Liver (tissue), 8 donors: ENCODE measurements at regions not wholly inside any gene's neighbourhood (a gene's known extent, or its start where the extent isn't known, plus 50 kb on each side); places are given as distances from the start of the nearest gene placed in this dataset.

Source experiments
- DNase-seq: peaks from one replicate; pipeline ENCODE4 v3.0.0-alpha.2; 2017; ENCODE audit warnings: low spot score
- H3K27ac ChIP-seq, 2 donors: one replicate each; pipeline ENCODE4 v1.7.0; 2013; ENCODE audit warnings: inconsistent platforms in 2 of 2, low read length in 2 of 2, control low read depth in 1 of 2, low read depth in 1 of 2, mild to moderate bottlenecking in 1 of 2
- H3K27me3 ChIP-seq, 4 donors: one replicate each; pipeline versions ENCODE4 v1.6.1 to v1.7.0; 2013; ENCODE audit warnings: low read length in 3 of 4, inconsistent platforms in 1 of 4, mild to moderate bottlenecking in 1 of 4, moderate library complexity in 1 of 4; ENCODE audit not compliant: control insufficient read depth in 4 of 4, insufficient read depth in 4 of 4
- H3K36me3 ChIP-seq, 4 donors: one replicate each; pipeline versions ENCODE4 v1.6.1 to v1.7.0; 2013; ENCODE audit warnings: low read length in 3 of 4, mild to moderate bottlenecking in 3 of 4, low read depth in 1 of 4, moderate library complexity in 1 of 4; ENCODE audit not compliant: control insufficient read depth in 4 of 4, insufficient read depth in 3 of 4
- H3K4me1 ChIP-seq, 4 donors: one replicate each; pipeline versions ENCODE4 v1.6.1 to v1.7.0; 2013; ENCODE audit warnings: low read length in 3 of 4, mild to moderate bottlenecking in 3 of 4, moderate library complexity in 1 of 4; ENCODE audit not compliant: control insufficient read depth in 4 of 4, insufficient read depth in 4 of 4
- H3K4me3 ChIP-seq, 3 donors: one replicate each; pipeline versions ENCODE4 v1.6.1 to v1.7.0; 2013; ENCODE audit warnings: low read length in 3 of 3, control low read depth in 1 of 3, low read depth in 1 of 3, mild to moderate bottlenecking in 1 of 3
- H3K9ac ChIP-seq, 2 donors: one replicate each; pipeline ENCODE4 v1.7.0; 2013; ENCODE audit warnings: low read length in 2 of 2, mild to moderate bottlenecking in 2 of 2, moderate library complexity in 2 of 2, control low read depth in 1 of 2, low read depth in 1 of 2
- H3K9me3 ChIP-seq, 4 donors: one replicate each; pipeline versions ENCODE4 v1.6.1 to v1.7.0; 2013; ENCODE audit warnings: low read length in 3 of 4; ENCODE audit not compliant: control insufficient read depth in 4 of 4
- EGR1 ChIP-seq, 2 donors: IDR thresholded peaks; 2 replicates each; pipeline ENCODE4 v1.6.1; 2016 to 2018; ENCODE audit warnings: antibody characterized with exemption in 2 of 2, low read depth in 2 of 2
- FOXA1 ChIP-seq: IDR thresholded peaks from 2 replicates; pipeline ENCODE4 v1.6.1; 2016; ENCODE audit warnings: antibody characterized with exemption
- FOXA2 ChIP-seq: IDR thresholded peaks from 2 replicates; pipeline ENCODE4 v1.6.1; 2016; ENCODE audit warnings: antibody characterized with exemption
- GABPA ChIP-seq, 2 donors: IDR thresholded peaks in 1 of 2; conservative IDR thresholded peaks in 1 of 2; 2 replicates each; pipeline ENCODE4 v1.6.1; 2016; ENCODE audit warnings: antibody characterized with exemption in 2 of 2, mild to moderate bottlenecking in 1 of 2, moderate library complexity in 1 of 2
- JUND ChIP-seq, 2 donors: IDR thresholded peaks; 2 replicates each; pipeline ENCODE4 v1.6.1; 2016; ENCODE audit warnings: antibody characterized with exemption in 2 of 2
- NR2F2 ChIP-seq: IDR thresholded peaks from 2 replicates; pipeline ENCODE4 v1.6.1; 2016; ENCODE audit warnings: antibody characterized with exemption
- RXRA ChIP-seq, 2 donors: IDR thresholded peaks; 2 replicates each; pipeline ENCODE4 v1.6.1; 2017 to 2018; ENCODE audit warnings: antibody characterized with exemption in 2 of 2, mild to moderate bottlenecking in 1 of 2
- SP1 ChIP-seq: IDR thresholded peaks from 2 replicates; pipeline ENCODE4 v1.6.1; 2018; ENCODE audit warnings: antibody characterized with exemption, mild to moderate bottlenecking
- TAF1 ChIP-seq: conservative IDR thresholded peaks from 2 replicates; pipeline ENCODE4 v1.6.1; 2016; ENCODE audit warnings: antibody characterized with exemption, mild to moderate bottlenecking
- YY1 ChIP-seq: IDR thresholded peaks from 2 replicates; pipeline ENCODE4 v1.6.1; 2016; ENCODE audit warnings: antibody characterized with exemption, mild to moderate bottlenecking
- WGBS: extraction: QIAGEN DNeasy Blood & Tissue Kit; methylation state at CpG from one replicate; pipeline ENCODE4 v1.1.7; 2013; 5-methylcytosine and 5-hydroxymethylcytosine counted together
- TF ChIP-seq, protein P1 (sequence below): fragments of 150-350 bp; IDR thresholded peaks from 2 replicates; pipeline ENCODE4 v1.5.1; 2017; ENCODE audit warnings: improper control_type of control experiment, low read depth, low read length; ENCODE audit not compliant: missing input control
- TF ChIP-seq, protein P2 (sequence below): IDR thresholded peaks from 2 replicates; pipeline ENCODE4 v1.6.1; 2016; ENCODE audit warnings: antibody characterized with exemption
- TF ChIP-seq, protein P3 (sequence below): IDR thresholded peaks from 2 replicates; pipeline ENCODE4 v1.6.1; 2016; ENCODE audit warnings: antibody characterized with exemption, mild to moderate bottlenecking
- donor health status: healthy.
- donor health status: healthy.
- donor health status: healthy.
- donor health status: healthy.
- donor health status: healthy.

DNA sequence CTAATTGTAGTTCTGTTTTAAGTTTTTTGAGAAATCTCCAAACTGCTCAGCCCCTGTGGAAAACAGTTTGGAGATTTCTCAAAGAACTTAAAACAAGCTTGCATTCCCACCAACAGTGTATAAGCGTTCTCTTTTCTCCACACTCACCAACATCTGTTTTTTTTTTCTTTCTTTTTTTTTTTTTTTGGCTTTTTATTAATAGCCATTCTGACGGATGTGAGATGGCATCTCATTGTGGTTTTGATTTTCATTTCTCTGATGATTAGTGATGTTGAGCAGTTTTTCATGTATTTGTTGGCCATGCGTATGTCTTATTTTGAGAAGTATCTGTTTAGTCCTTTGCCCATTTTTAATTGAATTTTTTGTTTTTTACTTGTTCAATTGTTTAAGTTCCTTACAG lies 73.1 kb upstream of the COL8A1 start (continued):
- TF ChIP-seq, protein P1, sequence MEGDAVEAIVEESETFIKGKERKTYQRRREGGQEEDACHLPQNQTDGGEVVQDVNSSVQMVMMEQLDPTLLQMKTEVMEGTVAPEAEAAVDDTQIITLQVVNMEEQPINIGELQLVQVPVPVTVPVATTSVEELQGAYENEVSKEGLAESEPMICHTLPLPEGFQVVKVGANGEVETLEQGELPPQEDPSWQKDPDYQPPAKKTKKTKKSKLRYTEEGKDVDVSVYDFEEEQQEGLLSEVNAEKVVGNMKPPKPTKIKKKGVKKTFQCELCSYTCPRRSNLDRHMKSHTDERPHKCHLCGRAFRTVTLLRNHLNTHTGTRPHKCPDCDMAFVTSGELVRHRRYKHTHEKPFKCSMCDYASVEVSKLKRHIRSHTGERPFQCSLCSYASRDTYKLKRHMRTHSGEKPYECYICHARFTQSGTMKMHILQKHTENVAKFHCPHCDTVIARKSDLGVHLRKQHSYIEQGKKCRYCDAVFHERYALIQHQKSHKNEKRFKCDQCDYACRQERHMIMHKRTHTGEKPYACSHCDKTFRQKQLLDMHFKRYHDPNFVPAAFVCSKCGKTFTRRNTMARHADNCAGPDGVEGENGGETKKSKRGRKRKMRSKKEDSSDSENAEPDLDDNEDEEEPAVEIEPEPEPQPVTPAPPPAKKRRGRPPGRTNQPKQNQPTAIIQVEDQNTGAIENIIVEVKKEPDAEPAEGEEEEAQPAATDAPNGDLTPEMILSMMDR: no peak
- TF ChIP-seq FOXA2: no peak
- TF ChIP-seq NR2F2: no peak
- TF ChIP-seq YY1: no peak
- TF ChIP-seq, protein P2, sequence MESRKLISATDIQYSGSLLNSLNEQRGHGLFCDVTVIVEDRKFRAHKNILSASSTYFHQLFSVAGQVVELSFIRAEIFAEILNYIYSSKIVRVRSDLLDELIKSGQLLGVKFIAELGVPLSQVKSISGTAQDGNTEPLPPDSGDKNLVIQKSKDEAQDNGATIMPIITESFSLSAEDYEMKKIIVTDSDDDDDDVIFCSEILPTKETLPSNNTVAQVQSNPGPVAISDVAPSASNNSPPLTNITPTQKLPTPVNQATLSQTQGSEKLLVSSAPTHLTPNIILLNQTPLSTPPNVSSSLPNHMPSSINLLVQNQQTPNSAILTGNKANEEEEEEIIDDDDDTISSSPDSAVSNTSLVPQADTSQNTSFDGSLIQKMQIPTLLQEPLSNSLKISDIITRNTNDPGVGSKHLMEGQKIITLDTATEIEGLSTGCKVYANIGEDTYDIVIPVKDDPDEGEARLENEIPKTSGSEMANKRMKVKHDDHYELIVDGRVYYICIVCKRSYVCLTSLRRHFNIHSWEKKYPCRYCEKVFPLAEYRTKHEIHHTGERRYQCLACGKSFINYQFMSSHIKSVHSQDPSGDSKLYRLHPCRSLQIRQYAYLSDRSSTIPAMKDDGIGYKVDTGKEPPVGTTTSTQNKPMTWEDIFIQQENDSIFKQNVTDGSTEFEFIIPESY: no peak
- TF ChIP-seq SP1: no peak
- TF ChIP-seq TAF1: no peak
- TF ChIP-seq RXRA (IDR thresholded peaks at IDR 0.05): no peak
- no peak for TF ChIP-seq EGR1 (IDR thresholded peaks at IDR 0.05; ENCODE audit: low read depth in 2 of 2)

DNA sequence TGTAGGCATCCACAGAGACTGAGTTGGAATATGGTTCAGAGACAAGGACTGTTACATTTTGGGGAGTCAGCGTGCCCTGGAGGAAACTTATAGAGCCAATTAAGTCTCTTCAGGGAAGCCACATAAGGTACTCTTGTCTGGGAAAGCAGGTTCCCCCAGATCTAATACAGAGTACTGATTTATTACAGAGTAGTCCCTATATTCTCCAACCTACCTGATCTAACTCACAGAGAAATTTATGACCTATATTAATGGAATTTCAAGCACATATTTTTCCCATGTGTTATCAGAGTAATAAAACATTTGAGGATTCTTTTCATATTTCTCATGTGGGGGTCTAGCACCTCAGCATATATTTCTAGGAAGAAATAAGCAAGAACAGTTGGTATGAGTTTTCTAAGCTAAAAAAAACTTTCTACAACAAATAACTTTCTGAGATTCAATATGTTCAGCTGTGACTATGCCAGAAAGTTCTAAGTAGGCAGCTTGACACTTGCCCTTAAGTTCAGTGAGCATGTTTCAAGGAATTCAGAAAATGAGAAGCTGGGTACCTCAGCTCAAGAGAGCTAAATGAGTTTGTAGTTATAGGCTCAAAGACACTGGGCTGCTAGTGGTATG lies 75.3 kb upstream of the COL8A1 start:
- no peak overlapping the region for H3K27ac ChIP-seq
- no peak overlapping the region for H3K4me3 ChIP-seq
- H3K4me1 ChIP-seq: no peaks in the 10 kb centered on the region
- peaks cover 0 to 11% (median 0%) of the 10 kb centered on the region in 4 donors for H3K9me3 ChIP-seq
- H3K27me3 ChIP-seq: no peaks in the 10 kb centered on the region
- no peaks in the 10 kb centered on the region for H3K36me3 ChIP-seq
- no peak overlapping the region for H3K9ac ChIP-seq
- 57% methylated on average over 1 of the region's 1 CpG for WGBS
- TF ChIP-seq JUND (IDR thresholded peaks at IDR 0.05) (no peak), EGR1 (IDR thresholded peaks at IDR 0.05; ENCODE audit: low read depth in 2 of 2) (no peak)
- TF ChIP-seq, protein P1: no peak
- no peak for DNase-seq

DNA sequence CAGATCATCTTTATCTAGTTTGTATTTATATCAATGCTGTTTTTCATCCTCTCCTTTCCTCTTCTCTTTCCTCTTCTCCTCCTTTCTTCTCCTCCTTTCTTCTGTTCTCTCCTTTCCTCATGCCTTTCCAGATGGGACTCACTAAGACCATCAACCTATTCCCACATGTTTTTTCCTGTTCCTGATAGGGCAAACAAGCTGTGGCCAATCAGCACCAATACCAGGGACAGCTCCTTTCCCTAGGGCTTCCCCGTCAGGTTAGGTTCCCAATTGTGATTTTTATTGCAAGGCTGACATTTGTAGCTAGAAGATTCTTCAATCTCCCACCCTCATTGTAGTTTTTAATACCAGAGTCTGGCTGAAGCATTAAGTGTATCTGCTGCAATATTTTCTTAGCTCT lies 76.3 kb upstream of the COL8A1 start:
- Histone ChIP-seq H3K4me1 (no peaks in the 10 kb centered on the region), H3K27me3 (no peaks in the 10 kb centered on the region), H3K27ac (no peak overlapping the region), H3K4me3 (no peak overlapping the region), H3K36me3 (no peaks in the 10 kb centered on the region), H3K9ac (no peak overlapping the region), H3K9me3 (peaks cover 0 to 8% (median 0%) of the 10 kb centered on the region in 4 donors)
- TF ChIP-seq TAF1 (no peak), FOXA1 (no peak), YY1 (no peak), GABPA (IDR thresholded peaks at IDR 0.05 in 1 of 2, conservative IDR thresholded peaks at IDR 0.05 in 1 of 2) (no peak)
- TF ChIP-seq, protein P3, sequence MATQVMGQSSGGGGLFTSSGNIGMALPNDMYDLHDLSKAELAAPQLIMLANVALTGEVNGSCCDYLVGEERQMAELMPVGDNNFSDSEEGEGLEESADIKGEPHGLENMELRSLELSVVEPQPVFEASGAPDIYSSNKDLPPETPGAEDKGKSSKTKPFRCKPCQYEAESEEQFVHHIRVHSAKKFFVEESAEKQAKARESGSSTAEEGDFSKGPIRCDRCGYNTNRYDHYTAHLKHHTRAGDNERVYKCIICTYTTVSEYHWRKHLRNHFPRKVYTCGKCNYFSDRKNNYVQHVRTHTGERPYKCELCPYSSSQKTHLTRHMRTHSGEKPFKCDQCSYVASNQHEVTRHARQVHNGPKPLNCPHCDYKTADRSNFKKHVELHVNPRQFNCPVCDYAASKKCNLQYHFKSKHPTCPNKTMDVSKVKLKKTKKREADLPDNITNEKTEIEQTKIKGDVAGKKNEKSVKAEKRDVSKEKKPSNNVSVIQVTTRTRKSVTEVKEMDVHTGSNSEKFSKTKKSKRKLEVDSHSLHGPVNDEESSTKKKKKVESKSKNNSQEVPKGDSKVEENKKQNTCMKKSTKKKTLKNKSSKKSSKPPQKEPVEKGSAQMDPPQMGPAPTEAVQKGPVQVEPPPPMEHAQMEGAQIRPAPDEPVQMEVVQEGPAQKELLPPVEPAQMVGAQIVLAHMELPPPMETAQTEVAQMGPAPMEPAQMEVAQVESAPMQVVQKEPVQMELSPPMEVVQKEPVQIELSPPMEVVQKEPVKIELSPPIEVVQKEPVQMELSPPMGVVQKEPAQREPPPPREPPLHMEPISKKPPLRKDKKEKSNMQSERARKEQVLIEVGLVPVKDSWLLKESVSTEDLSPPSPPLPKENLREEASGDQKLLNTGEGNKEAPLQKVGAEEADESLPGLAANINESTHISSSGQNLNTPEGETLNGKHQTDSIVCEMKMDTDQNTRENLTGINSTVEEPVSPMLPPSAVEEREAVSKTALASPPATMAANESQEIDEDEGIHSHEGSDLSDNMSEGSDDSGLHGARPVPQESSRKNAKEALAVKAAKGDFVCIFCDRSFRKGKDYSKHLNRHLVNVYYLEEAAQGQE: peak; percentile 97
- DNase-seq: no peak
- 25% methylated on average over 1 of the region's 1 CpG for WGBS
